GM18951 (cell line): ENCODE measurements at regions not wholly inside any gene's neighbourhood (a gene's known extent, or its start where the extent isn't known, plus 50 kb on each side); places are given as distances from the start of the nearest gene placed in this dataset.

ENCODE experiments used
- POLR2A ChIP-seq: IDR thresholded peaks from 4 replicates; pipeline ENCODE4 v1.6.1; 2011; ENCODE audit warnings: mild to moderate bottlenecking; ENCODE audit not compliant: insufficient read length, insufficient read depth; ENCODE audit errors: extremely low read depth
- in situ Hi-C: fragments of 300-500 bp; cut with MboI; formaldehyde crosslinking; loops from one replicate; pipeline ENCODE4 v1.12.0; 2022; ENCODE audit warnings: low sequenced_read_pairs, mixed read lengths, inconsistent platforms; ENCODE audit not compliant: unreplicated experiment

GRCh38 chr2:220188031-220188430 is 560.6 kb downstream of the SLC4A3 start:
- in situ Hi-C loops: no loop called here

DNA sequence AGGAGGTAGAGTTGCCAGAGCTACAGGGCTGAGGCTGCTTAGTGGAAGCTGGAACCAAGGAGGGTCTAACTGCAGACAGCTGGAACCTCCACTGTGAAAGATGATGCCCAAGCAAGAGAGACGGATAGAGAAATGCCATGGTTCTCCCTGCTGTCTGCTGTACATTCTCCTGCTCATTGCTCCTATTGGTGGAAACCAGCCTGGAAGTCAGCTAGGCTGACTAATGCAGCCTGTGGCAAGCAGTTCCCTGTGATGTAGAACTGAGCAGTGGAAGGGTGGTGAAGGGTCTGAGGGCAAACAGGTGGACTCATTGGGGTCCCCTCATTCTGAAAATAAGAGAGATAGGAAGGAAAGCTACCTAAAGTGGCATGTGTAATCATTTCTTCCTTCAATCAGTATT is 563.6 kb downstream of the SLC4A3 start:
- in situ Hi-C loops: no loop called here
- TF ChIP-seq POLR2A: no peak

More at GRCh38 chr2:220188031-220188430, 560.6 kb downstream of the SLC4A3 start:
- TF ChIP-seq POLR2A: no peak

DNA sequence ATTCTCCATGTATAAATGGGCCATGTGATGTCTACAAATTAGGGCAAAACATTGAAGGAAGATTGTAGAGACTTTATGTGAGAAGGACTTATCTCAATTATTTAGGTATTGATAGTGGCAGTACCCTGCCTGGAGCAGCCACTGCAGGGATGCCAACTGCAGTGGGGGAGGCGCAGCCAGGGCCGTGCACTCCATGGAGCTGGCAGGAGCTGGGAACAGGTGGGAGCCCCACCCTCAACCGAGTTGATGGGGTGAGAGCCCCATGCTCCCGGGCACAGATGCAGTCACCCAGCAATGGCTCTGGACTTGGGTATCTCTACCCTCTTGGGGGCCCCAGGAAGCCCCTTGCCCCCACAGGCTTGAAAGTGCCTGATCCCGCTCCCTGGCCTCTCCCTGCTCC is 564.3 kb downstream of the SLC4A3 start:
- in situ Hi-C loops: no loop called here
- no peak for TF ChIP-seq POLR2A

DNA sequence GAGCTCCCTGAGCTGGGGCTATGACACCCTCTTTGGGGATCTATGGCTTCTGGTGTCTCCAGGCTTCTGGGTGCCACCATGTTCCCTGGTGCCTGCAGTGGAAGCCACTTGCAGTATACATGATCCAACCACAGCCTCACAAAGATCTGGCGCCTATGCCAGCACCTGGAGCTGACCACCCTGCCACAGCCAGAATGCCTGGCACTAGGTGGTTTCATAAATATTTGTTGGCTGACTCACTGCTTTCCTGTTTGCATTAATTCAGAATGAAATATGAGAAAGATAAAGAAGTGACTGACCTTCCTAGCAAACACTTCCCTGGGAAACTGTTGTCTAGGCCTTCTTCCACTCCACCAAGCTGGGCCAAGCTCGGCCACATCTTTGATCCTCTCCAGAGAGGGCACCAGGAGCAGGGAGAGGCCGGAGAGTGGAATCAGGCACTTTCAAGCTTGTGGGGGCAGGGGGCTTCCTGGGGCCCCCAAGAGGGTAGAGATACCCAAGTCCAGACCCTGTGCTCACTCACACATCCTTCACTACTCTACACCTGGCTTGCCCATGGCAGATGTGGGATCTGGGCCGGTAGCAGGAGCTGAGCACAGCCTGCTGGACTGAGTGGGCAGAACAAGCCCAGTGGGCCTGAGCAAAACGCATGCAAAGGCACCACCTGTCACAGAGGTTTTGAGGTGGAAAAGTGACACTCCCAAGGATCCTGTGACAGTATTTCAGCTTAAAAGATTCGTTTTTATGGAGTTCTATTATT is 565.7 kb downstream of the SLC4A3 start:
- in situ Hi-C loops: no loop called here
- no peak for TF ChIP-seq POLR2A

- in situ Hi-C loops: no loop called here
- no peak for TF ChIP-seq POLR2A
These were observed 567.5 kb downstream of the SLC4A3 start for GRCh38 chr2:220194630-220195584.

DNA sequence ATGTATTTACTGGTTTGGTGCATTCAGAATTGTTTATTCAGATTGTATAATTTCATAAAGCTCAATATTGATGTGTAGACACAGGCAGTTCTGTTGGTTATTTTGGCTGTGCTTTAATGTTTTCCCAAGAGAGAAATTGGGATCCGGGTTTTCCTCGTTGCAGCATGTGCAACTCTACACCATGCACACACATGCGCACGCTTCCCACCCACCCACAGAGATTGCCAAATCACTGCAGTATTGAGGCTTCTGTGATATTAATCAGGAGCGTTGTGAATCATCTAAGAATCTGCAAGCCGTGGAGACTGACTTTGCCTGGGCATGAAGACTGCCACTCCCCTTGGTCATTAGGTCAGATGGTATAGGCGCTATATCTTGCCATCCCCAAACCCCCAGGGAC is 571.5 kb downstream of the SLC4A3 start:
- no peak for TF ChIP-seq POLR2A
- in situ Hi-C loops: no loop called here

- TF ChIP-seq POLR2A: no peak
- in situ Hi-C loops: no loop called here
These were observed 574.6 kb downstream of the SLC4A3 start for GRCh38 chr2:220202066-220202465.

DNA sequence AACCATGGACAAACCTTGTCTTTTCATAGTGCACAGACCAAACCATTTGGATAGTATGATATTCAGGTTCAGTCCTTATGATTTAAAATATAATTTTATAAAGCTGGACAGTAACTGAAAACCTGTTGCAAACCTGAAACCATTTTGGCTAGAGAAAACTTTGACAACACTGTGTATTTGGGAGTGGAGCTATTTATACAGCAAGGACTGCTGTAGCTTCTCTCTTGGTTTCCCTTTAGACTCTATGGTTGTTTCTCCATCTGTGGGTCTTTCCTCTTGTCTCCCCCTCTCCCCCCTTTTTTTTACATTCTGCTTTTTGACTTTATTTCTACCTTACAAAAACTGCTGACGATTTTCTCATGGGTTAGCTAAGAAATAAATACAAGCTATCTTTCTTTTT is 581.7 kb downstream of the SLC4A3 start:
- in situ Hi-C loops: no loop called here
- TF ChIP-seq POLR2A: no peak

DNA sequence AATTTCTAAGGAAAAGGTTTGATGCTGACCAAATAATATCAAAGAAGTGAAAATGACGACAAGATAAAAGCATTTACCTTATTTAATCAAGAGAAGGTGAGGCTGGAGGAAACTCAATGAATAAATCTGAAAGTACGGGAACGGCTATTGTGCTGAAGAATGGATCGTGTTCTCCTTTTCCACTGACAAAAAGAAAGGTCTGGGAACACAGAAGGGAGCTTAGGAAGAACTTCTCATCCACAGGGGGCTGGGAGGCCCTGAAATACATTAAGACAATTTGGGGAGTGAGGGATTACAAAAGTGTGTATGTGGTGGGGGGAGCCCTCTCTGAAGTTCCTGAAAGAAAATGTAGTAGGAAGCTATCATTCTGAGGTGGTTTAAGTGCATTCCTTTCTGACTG is 582.3 kb downstream of the SLC4A3 start:
- no peak for TF ChIP-seq POLR2A
- in situ Hi-C loops: no loop called here

DNA sequence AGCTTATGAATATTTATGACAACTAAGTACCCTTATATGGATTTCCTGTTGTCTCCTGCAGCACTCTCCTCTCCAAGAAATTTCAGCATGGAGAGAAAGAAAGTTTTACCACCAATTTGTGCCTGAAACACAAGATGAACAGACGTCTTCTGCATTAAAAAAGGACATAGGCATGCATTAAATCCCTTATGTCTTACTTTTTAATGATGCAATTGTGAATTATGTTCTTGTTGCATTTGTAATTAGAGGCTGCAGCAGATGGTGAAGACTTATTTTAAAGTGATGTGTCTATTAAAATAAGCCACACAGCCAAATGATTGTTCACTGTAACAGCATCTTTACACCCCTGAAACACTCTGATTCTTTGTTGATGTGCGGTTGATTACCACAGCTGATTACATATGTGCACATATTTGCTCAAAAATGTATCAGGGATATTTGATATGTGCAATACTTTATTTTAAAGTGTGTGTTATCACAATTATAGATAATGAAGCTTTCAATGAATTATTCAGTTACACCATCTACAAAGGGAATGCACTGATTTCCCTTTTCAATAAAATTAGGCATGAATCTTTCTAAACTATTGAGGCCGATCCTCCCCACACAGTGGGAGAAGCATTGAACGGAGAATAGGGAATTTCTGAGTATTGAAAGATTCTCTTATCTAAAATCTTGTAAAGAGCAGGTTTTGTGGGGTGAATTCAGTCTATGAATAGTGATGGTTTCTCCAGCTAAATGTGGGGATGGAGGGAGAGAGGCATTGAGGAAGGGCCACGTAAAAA is 585.1 kb downstream of the SLC4A3 start:
- no peak for TF ChIP-seq POLR2A
- in situ Hi-C loops: no loop called here

DNA sequence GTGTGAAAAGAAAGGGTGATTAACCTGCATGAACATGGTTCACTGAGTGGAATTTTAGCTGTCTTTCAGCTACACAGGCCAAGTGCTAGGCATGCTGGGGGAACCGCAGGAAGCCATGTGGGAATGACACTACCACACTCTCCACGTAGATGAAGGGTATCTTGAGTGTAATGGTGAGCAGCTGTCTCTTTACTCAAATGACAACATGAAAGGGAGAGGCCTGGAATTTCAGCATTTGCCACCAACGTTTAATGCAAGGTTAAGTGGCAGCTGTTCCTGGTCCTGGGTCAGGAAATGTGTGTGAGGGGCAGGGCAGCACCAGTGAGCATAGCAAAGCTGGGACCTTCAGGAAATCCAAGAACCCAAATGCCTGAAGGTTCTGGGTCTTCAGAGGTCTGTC is 588.4 kb downstream of the SLC4A3 start:
- TF ChIP-seq POLR2A: no peak
- in situ Hi-C loops: no loop called here

GRCh38 chr2:220219371-220219770 is 591.9 kb downstream of the SLC4A3 start:
- no peak for TF ChIP-seq POLR2A
- in situ Hi-C loops: no loop called here

- in situ Hi-C loops: no loop called here
- no peak for TF ChIP-seq POLR2A
These were observed 592.6 kb downstream of the SLC4A3 start for GRCh38 chr2:220220009-220220408.
